ENCODE measurements at regions not wholly inside any gene's neighbourhood (a gene's known extent, or its start where the extent isn't known, plus 50 kb on each side); places are given as distances from the start of the nearest gene placed in this dataset.
"Not testable (repeated sequence)": the region's sequence is repeated elsewhere in the genome, so short reads cannot be mapped to it uniquely, and the experiment has no call there.

DNA sequence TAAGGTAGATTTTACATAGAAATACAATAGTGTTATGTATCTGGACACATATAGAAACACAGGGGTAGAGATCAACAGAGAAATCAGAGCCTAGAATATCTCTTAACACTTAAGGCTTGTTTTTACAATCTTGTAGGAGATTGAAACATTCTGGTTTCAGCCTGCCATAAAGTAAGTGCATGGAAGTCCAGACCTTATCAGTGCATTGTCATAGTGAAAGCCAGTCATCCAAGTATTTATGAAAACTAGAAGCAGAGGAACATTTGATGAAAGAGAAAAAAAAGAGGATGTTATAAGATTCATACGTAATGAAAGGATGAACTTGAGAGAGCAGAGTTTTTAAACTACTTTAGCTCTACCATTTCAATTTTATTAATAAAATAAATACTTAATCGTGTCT lies 194.3 kb upstream of the TRPC7 start:
- no peak for DNase-seq

DNA sequence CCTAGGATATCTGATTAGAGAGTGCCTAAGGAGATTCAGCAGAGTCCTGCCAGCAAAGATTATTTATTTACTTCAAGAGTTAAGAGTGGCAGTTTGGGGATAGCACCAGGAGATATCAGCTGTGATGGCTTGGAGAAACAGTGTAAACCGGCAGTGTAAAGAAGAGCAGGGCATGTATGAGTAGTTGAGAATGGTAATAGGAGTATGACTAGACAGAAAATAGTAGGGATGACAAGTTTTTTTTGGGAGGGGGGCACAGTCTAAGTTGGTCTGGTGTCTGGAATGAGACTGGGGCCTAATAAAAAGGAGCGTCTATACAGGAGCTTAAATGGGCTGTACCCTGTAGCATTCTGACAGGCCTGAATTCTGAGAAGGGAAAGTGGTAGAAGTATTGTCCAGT lies 181.8 kb upstream of the TRPC7 start:
- not testable (repeated sequence) for DNase-seq

DNA sequence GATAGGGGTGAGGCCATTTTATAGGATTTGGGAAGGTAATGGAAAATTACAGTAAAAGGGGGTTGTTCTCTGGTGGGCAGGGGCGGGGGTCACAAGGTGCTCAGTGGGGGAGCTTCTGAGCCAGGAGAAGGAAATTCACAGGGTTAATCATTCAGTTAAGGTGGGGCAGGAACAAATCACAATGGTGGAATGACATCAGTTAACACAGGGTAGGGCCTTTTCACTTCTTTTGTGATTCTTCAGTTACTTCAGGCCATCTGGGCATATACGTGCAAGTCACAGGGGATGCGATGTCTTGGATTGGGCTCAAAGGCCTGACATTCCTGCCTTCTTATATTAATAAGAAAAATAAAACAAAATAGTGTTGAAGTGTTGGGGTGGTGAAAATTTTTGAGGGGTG lies 181.1 kb upstream of the TRPC7 start:
- DNase-seq, result not testable (repeated sequence)

DNA sequence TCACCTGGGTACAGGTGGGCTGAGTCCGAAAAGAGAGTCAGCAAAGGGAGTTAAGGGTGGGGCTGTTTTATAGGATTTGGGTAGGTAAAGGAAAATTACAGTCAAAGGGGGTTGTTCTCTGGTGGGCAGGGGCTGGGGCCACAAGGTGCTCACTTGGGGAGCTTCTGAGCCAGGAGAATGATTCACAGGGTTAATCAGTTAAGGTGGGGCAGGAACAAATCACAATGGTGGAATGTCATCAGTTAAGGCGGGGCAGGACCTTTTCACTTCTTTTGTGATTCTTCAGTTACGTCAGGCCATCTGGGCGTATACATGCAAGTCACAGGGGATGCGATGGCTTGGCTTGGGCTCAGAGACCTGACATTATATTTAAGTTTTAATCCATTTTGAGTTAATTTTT lies 179.7 kb upstream of the TRPC7 start:
- DNase-seq, result not testable (repeated sequence)

DNA sequence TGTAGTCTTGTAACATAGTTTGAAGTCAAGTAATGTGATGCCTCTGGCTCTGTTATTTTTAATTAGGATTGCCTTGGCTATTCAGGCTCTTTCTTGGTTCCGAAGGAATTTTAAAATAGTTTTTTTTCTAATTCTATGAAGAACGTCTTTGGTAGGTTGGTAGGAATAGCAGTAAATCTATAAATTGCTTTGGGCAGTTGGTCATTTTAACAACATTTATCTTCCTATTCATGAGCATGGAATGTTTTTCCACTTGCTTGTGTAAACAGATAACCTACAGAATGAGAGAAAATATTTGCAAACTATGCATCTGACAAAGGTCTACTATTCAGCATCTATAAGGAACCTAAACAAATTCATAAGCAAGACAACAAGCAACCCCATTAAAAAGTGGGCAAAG lies 173.2 kb upstream of the TRPC7 start:
- no peak for DNase-seq

DNA sequence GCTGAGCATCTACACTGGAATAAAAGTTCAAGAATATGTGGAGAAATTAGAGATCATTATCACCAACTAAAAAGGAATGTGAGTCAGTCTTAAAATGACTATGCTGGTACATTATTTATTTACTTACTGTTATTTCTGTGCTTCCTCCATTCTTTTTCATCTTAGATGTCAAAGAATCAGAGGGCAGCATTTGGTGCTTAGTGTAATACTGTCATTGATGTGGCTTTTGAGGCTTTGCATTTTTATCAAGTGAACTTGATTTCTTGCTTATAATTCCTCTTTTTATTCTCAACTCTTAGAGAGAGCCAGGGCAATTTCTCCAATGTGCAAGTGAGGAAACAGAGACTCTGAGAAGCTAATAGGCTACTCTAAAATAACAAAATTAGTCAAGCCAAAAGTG lies 163.7 kb upstream of the TRPC7 start:
- no peak for DNase-seq

DNA sequence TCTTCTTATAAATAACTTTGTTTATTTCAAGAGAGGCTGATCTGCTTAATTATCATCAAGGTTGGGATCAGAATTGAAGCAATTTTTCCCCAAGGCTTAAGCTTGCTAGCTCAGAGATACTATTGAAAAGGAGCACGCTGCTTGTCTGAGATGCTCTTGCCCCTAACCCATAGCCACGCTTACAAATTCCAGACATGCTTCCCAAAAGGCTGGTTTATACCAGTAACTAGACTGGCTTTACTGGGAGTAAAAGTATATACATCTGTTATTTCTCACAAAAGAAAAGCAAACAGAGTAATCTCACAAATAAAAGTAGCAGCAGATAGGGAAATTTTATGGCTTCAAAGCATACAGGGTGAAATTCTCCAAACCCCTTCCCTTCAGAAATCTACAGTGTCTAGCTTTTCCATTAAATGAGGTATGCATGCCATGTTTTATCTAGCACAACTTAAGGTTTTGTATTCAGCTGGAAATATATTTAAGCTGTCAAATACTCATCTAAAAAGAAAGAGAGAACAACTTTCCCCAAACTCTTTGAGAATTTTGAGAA lies 163.2 kb upstream of the TRPC7 start:
- no peak for DNase-seq

DNA sequence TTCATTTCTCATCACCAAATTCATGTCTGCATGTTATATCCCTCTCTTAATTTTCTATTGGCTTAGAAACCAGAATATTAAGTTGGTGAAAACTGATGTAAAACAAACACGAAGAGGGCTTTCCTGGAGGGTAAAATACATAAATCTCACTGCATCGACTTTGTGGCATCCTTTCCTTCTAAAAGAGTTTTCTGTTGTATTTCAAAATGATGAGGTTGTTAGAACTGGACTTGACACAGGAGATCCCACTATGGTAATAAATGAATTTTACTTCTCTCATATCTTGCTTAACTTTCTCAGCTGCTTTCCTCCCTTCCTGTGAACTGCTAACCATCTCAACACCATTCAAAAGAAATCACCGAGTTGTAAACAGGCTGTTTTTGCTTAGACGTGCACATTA lies 162.0 kb upstream of the TRPC7 start:
- no peak for DNase-seq

DNA sequence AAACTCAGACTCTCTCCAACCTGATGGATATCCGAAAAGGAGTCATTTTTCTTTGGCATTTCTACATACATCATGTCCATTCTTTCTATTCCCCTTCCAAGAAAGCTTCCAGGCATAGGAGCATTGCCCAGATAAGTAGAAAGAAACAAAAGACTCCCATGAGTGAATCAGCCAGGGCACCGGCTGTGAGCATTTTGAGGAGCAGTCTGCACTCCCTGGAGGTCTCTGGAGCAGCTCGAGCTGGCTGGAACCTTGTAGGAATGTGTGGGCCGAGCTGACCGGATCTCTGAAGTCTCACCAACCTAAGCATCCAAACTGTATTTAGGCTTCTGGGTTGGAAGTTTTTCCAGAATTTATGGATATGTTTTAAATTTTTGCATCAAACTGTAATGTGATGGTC lies 161.4 kb upstream of the TRPC7 start:
- DNase-seq, result no peak

DNA sequence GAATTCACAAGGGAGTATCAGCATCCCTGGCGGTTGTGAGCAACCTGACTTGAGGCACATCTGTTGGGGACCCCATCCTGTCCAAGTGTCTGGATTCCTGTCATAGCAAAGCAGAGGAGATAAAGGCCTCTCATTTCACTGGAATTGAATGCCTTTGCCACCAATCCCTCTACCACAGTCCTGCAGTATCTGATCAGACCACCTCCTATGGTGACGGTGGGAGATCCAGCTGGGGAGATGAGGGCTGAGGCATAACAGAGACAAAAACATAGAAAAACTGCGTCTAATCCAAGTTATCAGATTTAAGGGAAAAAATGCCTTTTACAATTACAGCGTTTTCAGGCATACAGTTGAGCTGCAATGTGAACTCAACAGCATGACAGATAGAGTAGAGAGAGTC lies 160.7 kb upstream of the TRPC7 start:
- no peak for DNase-seq

DNA sequence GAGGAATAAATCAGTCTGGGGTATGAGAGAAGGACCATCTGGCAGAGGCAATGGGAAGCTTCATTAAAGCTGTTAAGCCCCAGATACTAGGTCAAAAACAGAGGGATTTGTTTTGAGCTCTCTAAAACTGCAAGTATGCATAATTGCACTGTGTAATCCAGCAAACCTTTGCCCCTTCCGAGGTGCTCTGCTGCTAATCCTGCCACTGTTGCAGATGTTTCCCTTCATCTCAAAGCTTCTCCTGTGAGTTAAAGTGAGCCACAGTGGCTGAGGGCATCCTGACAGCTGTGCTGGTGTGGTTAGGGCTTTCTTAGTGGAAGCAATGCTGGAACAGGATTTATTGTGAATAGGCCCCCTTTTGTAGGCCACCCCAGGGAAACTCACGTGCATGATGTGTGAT lies 160.3 kb upstream of the TRPC7 start:
- no peak for DNase-seq

DNA sequence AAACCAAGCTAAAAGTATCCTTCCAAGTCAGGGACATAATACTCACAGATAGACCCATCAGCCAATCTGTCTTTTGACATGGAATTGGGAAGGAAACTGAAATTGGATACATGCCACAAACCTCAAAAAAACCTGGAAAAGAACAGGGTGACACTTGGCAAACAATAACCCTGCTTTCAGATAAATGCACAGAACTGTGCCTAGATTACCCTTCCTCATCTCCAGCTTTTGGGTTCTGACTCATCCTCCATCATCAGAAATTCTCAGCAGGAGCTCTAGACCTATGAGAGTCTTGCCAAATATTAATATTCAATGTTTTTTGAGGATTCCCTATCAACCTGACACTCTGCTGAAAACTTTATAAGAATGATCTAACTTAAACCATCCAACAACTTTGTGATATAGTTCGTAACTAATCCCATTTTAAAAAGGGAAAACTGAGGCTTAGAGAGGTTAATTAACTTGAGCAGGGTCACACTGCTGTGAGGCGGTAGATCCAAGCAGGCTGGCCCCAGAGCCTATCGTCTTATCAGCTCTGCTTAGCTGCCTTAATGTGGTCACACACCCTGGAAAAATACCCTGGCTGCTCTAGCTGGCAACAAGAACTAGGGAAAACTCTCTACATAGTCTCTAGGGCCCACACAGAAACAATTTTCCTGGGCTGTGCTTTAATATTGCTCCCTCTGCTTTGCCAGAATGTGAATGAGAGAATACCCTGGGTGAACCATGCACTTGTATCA lies 157.0 kb upstream of the TRPC7 start:
- DNase-seq, result no peak

DNA sequence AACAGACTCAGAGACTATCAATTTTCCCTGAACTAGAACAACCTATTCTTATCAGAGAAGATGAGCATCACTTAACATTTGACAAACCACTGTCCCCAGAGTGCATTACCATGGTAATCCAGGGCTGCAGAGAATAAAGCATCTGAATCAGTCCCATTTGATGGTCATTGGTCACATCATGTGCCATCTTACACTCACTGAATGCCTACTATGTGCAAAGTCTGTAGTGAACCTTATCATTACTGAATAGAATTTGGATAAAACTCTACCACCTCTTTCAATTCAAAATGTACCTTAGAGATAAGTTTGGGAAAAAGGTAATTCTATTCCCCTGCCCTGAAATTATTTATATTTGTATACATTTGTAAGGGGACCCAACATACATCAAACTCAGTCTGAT lies 156.4 kb upstream of the TRPC7 start:
- no peak for DNase-seq

DNA sequence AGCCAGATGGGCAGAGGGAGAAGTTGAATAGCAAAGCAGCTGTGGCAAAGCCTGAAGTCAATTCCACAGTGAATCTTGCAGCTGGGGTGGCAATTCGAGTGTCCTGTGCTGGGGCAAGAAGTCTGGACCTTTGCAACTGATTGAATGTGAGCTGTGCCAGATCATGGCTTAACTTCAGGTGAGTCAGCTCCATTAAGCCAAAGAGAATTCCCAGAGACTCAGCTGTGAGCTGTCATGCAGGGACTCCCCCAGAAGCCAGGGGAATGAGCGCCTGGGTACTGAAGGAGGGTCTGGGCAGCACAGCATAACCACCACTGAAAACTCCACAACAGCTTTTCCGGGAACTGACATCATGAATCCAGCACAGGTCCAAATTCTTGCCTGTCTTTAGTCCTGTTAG lies 153.5 kb upstream of the TRPC7 start:
- DNase-seq, result no peak

DNA sequence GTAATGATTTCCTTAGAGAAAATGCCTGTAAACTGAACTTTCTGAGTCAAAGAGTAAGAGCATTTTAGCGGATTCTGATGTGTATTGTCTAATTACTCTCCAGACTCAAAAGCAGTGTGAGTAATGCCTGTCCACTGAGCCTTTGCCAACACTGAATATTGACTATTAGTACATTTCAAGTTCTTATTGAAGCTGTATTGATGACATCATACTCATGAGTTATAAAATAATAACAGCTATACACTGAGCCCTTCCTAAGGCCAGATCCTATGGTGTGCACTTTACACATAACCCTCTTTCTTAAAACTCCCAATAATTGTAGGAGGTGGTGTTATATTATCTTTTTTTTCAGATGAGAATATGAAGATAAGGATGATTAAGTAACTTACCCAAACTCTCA lies 152.8 kb upstream of the TRPC7 start:
- DNase-seq, result no peak

DNA sequence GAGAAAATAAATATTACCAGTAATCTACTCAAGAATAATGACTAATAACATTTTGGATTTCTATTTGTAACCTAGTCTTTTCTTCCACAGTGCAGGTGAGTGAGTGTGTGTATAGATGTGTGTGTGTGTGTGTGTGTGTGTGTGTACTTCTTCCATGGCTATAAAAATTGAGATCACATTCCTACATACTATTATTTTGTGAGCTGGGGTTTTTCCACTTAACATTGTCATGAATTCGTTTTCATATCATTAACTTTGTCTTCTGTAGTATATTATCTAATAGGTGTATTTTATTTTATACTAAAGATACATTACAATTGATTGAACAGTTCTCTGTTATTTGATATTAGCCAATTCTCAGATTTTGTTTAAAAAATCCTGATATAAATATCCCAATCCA lies 152.4 kb upstream of the TRPC7 start:
- no peak for DNase-seq

DNA sequence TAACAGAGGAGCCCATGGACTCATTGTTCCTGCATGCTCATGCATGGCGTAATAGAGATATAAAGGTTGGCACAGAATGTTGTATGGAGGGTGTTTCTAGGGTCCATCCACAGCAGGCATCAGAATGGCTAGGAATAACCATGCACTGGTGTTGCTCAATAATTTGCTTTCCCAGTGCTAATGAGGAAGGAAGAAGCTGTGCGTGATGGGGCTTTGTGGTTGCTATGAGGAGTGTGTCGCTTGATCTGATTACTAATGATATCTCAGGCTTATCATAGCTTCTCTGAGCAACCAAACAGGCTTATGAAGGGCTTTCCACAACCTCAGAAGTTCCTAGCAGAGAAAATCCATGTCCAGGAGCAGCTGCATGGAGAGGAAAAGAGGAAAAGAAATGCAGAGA lies 151.3 kb upstream of the TRPC7 start:
- DNase-seq, result no peak

DNA sequence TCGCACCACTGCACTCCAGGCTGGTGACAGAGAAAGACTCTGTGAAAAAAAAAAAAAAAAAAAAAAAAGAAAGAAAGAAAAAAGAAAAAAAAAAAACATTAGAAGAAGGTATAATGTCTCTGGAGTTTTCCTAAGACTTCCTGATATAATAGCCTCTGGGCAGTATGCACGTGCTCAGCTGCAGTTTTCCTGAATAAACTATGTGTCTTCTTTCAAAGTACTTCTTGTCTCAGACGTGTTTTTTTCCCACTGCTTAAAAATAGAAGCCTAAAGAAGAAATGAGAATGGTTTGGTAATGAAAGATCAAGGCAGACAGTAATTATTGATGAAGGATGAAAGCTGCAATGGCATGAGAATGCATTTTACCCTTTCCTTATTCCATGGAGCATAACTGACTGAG lies 148.1 kb upstream of the TRPC7 start:
- no peak for DNase-seq

DNA sequence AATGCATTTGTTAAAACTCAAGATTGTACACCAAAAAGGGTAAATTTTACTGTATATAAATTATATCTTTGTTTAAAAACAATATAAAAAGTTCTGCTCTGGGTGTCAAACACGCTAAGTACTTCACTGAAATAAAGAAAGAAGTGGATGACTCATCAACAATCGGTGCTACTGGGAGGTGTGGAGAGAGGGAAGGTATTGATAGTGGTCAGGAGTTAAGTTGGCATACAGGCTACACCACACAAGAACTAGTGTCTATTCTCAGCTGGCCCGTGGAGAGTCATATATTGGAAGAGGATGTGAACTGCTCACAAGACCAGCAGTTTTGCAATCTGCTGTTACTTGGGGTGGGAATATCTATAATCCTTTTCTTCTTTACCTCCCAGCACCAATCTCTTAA lies 145.7 kb upstream of the TRPC7 start:
- no peak for DNase-seq

DNA sequence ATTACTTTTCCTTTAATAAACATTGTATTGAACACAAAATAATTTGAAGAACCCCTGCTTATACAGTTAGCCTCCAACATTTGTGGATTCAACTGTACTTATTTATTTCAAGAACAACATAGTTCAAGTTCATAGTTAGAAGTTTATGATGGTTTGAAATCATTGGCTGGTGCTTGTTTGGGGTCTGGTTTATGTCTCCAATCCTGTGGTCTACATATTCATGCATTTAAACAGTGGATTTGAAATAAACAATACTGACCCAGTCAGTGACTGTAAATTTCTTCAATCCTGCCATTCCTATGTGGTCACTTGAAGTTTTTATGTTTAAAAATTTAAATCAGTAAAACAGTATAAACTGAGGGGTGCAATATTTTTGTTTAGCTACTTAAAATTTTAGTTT lies 145.1 kb upstream of the TRPC7 start:
- no peak for DNase-seq

DNA sequence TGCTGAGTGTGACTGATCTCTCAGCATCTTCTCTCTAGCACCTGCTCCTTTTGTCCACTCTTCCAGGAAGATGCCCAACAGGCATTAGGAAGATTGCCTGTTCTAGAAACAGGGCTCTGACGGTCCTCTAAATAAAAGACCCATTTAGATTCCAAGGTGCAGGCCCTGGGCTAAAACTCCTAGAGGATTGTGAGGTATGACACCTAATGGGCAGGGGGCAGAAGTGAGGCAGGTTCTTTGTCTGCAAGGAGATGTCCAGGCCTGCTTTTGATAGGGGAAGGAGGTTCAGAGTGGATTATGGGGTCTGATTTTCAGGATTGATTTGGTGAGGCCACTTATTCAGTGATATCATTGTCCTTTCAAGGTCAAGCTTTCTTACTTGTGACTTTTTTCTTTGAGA lies 140.8 kb upstream of the TRPC7 start:
- no peak for DNase-seq

DNA sequence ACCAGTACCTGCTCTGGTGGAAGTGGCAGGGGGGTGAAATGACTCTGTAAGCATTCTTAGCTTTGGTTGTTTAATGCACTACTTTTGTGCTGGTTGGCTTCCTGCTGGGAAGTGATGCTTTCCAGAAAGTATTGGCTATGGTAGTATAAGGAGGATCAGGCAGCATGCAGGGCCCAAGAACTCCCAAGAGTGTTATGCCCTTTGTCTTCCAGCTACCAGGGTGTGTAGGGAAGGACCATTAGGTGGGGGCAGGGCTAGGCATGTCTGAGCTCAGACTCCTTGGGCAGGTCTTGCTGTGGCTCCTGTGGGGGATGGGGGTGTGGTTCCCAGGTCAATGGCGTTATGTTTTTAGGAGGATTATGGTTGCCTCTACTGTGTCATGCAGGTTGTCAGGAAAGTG lies 135.8 kb upstream of the TRPC7 start:
- DNase-seq, result no peak

DNA sequence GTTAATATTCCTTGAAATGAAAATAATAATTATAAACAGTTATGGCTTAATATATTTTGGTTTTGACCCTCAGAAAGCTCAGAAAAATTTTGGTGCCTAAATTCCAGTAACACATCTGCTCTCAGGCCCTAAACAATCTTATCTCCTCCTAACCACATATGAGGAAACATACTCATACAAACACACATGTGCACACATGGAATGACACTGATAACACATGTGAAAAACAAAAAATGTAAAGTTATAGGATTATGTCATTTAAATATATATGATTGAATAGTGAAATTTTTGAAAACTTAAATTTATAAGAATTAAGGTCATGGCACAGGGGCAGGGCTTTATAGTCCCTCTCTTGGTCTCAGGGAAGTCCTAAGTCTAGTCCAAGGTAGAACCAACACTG lies 127.2 kb upstream of the TRPC7 start:
- DNase-seq, result no peak

DNA sequence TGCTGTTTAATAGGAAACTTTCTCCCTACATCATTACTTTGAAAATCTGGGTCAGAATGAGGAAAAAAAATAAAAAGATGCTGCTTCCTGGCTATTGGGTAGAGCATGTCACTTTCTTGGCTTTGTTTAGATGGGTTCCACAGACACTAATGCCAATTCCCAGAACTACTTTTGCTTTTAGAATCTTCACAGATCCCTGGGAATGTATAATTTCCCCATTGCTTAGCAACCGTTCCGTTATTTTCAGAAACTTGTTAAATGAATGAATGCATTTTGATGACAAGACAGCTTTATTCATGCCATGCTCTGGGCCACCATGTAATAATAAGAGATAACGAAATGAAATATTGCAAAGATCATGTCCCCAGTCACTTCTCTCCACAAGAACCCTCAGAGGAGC lies 126.5 kb upstream of the TRPC7 start:
- DNase-seq, result no peak

All from amygdala (tissue), 56 donors.